Peyer's patch (tissue), 4 donors: ENCODE measurements at regions not wholly inside any gene's neighbourhood (a gene's known extent, or its start where the extent isn't known, plus 50 kb on each side); places are given as distances from the start of the nearest gene placed in this dataset.

ENCODE experiments used
- CTCF ChIP-seq, 6 experiments: fragments of 450-650 bp in 4 of 6; fragments of 200-600 bp in 2 of 6; sonication (generic) in 1 of 6; IDR thresholded peaks; one replicate each; pipeline ENCODE4 v1.5.1; 2017 to 2019; ENCODE audit warnings: antibody characterized with exemption in 6 of 6, mild to moderate bottlenecking in 3 of 6, moderate library complexity in 1 of 6
- POLR2A ChIP-seq, 2 donors: fragments of 450-650 bp; IDR thresholded peaks; one replicate each; pipeline ENCODE4 v1.5.1; 2017; ENCODE audit warnings: antibody characterized with exemption in 2 of 2, mild to moderate bottlenecking in 2 of 2, moderate library complexity in 2 of 2

GRCh38 chr15:96878129-96878528 is 547.6 kb downstream of the NR2F2 start:
- TF ChIP-seq POLR2A (IDR thresholded peaks at IDR 0.05), result no peak
- TF ChIP-seq CTCF (IDR thresholded peaks at IDR 0.05), result no peak
